ENCODE measurements at regions not wholly inside any gene's neighbourhood (a gene's known extent, or its start where the extent isn't known, plus 50 kb on each side); places are given as distances from the start of the nearest gene placed in this dataset.

DNA sequence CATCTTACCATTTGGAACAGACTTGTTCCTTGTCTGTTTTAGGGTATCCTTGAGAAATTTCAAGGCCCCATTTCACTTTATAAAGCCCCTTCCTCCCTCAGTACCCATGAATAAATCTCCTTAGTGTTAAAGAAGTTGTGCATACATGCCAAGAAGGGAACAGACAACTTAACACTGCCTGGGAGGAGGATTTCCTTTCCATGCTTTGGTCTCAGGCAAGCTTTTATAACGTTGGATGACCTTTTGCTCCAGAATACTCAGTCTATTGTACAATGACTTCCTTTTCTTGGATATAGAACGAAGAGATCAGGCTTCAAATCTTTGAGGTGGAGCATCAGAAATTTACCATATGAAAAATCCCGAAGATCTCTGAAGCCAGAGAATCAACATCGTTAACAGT is 551.4 kb downstream of the PRKD1 start:
- no peak for TF ChIP-seq CTCF (IDR thresholded peaks at IDR 0.05; ENCODE audit: extremely low read depth, insufficient read depth, missing control alignments)
- DNase-seq (ENCODE audit: low spot score): no peak
- in situ Hi-C loops (cut with MboI; ENCODE audit: low pct_unique_long_range_greater_than_20kb, low sequenced_read_pairs, unreplicated experiment): no loop called here

DNA sequence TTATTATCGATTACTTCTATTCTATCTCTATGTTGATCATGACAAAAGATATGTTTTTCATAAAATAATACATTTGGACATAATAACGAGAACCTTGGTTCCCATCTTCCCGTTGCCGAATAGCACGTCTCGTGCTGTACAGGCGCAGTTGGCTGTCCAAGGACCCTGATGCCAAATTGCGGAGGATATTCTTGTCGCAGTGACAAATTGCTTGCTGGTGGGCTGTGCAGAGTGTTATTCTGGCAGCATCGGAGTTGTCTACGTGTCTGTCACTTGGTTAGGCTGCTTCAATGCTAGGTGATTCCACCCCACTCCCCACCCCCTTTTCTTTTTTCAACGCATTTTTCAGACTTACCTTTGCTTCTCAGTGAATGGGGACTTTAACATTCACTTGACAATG is 546.8 kb downstream of the PRKD1 start:
- in situ Hi-C loops (cut with MboI; ENCODE audit: low pct_unique_long_range_greater_than_20kb, low sequenced_read_pairs, unreplicated experiment): no loop called here
- no peak for TF ChIP-seq CTCF (IDR thresholded peaks at IDR 0.05; ENCODE audit: extremely low read depth, insufficient read depth, missing control alignments)
- no peak for DNase-seq (ENCODE audit: low spot score)

DNA sequence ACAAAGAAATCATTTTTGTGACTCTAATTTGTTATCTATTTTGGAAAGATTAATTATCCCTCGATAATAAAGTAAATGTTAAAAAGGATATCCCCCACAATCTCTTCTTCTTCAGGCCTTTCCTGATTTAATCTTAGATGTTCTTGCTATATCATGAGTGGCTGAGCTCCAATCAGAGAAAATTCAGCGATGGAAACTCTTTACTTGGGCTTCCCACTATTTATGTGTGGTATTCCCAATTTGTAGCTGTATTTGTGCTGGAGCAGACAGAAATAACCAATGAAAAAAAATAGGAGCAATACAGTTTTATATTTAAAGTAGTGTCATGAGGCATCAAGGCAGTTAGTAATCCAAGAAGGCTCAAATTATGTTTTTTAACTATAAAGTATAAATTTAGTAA is 539.1 kb downstream of the PRKD1 start:
- DNase-seq (ENCODE audit: low spot score): no peak
- in situ Hi-C loops (cut with MboI; ENCODE audit: low pct_unique_long_range_greater_than_20kb, low sequenced_read_pairs, unreplicated experiment): no loop called here
- no peak for TF ChIP-seq CTCF (IDR thresholded peaks at IDR 0.05; ENCODE audit: extremely low read depth, insufficient read depth, missing control alignments)

DNA sequence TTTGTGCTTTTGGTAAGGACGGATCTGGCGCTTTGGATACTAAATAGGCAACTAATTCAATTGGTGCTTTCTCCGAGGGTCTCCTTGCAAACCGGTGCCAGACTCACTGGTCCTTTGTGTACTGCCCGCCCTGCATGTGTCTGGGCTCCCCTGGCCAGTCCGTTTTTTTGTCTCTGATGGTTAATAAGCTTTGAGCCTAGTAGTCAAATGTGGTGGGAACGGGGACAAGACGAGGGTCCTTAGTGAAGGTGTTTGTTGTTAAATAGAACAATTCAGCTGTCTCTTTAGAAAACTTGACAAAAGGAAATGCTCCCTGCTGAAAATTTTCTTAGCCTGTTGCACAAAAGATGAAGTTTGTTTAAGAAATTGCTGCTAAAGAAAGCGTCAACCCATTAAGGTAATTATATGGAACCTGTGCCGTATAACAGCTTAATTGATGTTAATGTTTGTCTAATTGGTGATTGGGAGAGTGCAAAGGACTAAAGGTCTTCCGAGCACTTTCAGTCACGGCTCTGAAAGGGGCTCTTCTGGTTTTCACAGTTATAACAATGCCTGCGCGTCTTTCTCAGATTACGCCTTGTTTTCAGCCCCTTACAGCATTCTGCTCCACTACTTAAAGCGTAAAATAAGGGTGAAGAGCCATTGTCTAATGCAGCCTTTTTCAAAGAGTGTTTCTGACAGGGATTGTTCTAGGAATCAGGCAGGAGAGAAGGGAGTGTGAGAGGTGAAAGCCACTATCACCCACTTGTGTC is 537.4 kb downstream of the PRKD1 start:
- no peak for TF ChIP-seq CTCF (IDR thresholded peaks at IDR 0.05; ENCODE audit: extremely low read depth, insufficient read depth, missing control alignments)
- DNase-seq (ENCODE audit: low spot score): no peak
- in situ Hi-C loops (cut with MboI; ENCODE audit: low pct_unique_long_range_greater_than_20kb, low sequenced_read_pairs, unreplicated experiment): no loop called here

GRCh38 chr14:29391231-29391630 is 536.4 kb downstream of the PRKD1 start:
- DNase-seq (ENCODE audit: low spot score): no peak
- in situ Hi-C loops (cut with MboI; ENCODE audit: low pct_unique_long_range_greater_than_20kb, low sequenced_read_pairs, unreplicated experiment): no loop called here
- no peak for TF ChIP-seq CTCF (IDR thresholded peaks at IDR 0.05; ENCODE audit: extremely low read depth, insufficient read depth, missing control alignments)

DNA sequence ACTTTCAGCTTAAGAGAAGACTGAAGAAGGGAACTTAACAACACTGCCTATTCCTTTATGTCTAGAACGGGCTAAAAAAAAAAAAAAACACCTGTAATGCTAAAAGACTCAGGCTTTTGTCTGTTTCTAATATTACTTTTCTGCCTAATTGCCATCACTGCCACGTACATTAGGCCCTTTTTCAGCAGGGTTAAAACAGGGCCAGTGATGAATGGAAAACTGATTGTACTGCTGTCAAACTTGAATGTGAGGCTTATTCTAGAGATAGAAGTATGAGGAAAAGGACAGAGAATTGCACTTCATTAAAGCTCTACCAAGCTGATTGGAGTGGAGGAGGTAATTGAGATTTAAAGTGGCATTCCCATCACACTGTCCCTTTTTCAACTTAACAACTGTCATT is 535.8 kb downstream of the PRKD1 start:
- DNase-seq (ENCODE audit: low spot score): no peak
- in situ Hi-C loops (cut with MboI; ENCODE audit: low pct_unique_long_range_greater_than_20kb, low sequenced_read_pairs, unreplicated experiment): no loop called here
- no peak for TF ChIP-seq CTCF (IDR thresholded peaks at IDR 0.05; ENCODE audit: extremely low read depth, insufficient read depth, missing control alignments)

Measured in GM13977 (cell line).